OCI-LY3 (cell line): ENCODE measurements at regions not wholly inside any gene's neighbourhood (a gene's known extent, or its start where the extent isn't known, plus 50 kb on each side); places are given as distances from the start of the nearest gene placed in this dataset.

Source experiments
- H2AFZ ChIP-seq: fragments of 200-600, 300-600 bp; shearing (Covaris generic); 2 replicates; pipeline ENCODE4 v1.6.0; 2014; ENCODE audit warnings: antibody characterized with exemption, low read depth, low read length
- H3K27ac ChIP-seq: fragments of 200-600, 300-600 bp; sonication (generic); 2 replicates; pipeline ENCODE4 v1.5.1; 2014; ENCODE audit warnings: mild to moderate bottlenecking, low read length, moderate library complexity, mixed read lengths
- H3K27me3 ChIP-seq: fragments of 200-600, 300-600 bp; sonication (generic); 2 replicates; pipeline ENCODE4 v1.6.1; 2014; ENCODE audit warnings: low read depth, low read length, mixed read lengths
- H3K36me3 ChIP-seq: fragments of 200-600, 300-600 bp; sonication (generic); replicated peaks from 2 replicates; pipeline ENCODE3; 2014; ENCODE audit warnings: low read depth, low read length, mixed read lengths
- H3K4me1 ChIP-seq: fragments of 300-600, 200-600 bp; sonication (generic); 2 replicates; pipeline ENCODE4 v1.6.1; 2014; ENCODE audit warnings: low read length, mixed read lengths
- H3K4me2 ChIP-seq: fragments of 200-600, 300-600 bp; sonication (generic); 2 replicates; pipeline ENCODE4 v1.6.1; 2014; ENCODE audit warnings: low read length, mixed read lengths
- H3K4me3 ChIP-seq: fragments of 300-600, 200-600 bp; sonication (generic); 2 replicates; pipeline ENCODE4 v1.5.1; 2014; ENCODE audit warnings: antibody characterized with exemption, mild to moderate bottlenecking, low read length, moderate library complexity
- H3K79me2 ChIP-seq: fragments of 300-600, 200-600 bp; shearing (Covaris generic); 2 replicates; pipeline ENCODE4 v1.6.1; 2014; ENCODE audit warnings: mild to moderate bottlenecking, low read length, mixed read lengths
- H3K9ac ChIP-seq: fragments of 300-600, 200-600 bp; shearing (Covaris generic); 2 replicates; pipeline ENCODE4 v1.6.0; 2014; ENCODE audit warnings: mild to moderate bottlenecking, low read length, moderate library complexity
- H3K9me3 ChIP-seq: fragments of 200-600, 300-600 bp; shearing (Covaris generic); 2 replicates; pipeline ENCODE4 v1.6.1; 2014; ENCODE audit warnings: low read length, mixed read lengths; ENCODE audit not compliant: insufficient read depth
- H4K20me1 ChIP-seq: fragments of 200-600, 300-600 bp; sonication (generic); 2 replicates; pipeline ENCODE4 v1.6.1; 2016; ENCODE audit warnings: low read length, mixed read lengths; ENCODE audit not compliant: insufficient read depth
- CTCF ChIP-seq: fragments of 200-600, 300-600 bp; sonication (generic); IDR thresholded peaks from 2 replicates; pipeline ENCODE4 v1.5.1; 2014; ENCODE audit warnings: antibody characterized with exemption, low read length, low read depth
- EZH2phosphoT487 ChIP-seq: fragments of 200-600 bp; shearing (Covaris generic); IDR thresholded peaks from 2 replicates; pipeline ENCODE4 v1.6.1; 2018; ENCODE audit warnings: antibody characterized with exemption, mixed run types, low read depth

GRCh38 chr13:22276616-22277015, 605.7 kb downstream of the FGF9 start:
- Histone ChIP-seq H3K4me2 (no peak overlapping the region), H3K9ac (no peak overlapping the region), H3K36me3 (no peaks in the 10 kb centered on the region), H4K20me1 (no peaks in the 10 kb centered on the region), H3K79me2 (no peaks in the 10 kb centered on the region), H3K9me3 (no peaks in the 10 kb centered on the region), H3K4me1 (no peaks in the 10 kb centered on the region), H3K4me3 (no peak overlapping the region), H2AFZ (no peak overlapping the region), H3K27ac (no peak overlapping the region), H3K27me3 (no peaks in the 10 kb centered on the region)
- no peak for TF ChIP-seq CTCF
- no peak for TF ChIP-seq EZH2phosphoT487

- no peaks in the 10 kb centered on the region for H3K27me3 ChIP-seq
- TF ChIP-seq CTCF = peak; percentile 66
- TF ChIP-seq EZH2phosphoT487 = no peak
Measured at GRCh38 chr13:22278336-22278929, 607.6 kb downstream of the FGF9 start.

GRCh38 chr13:22285867-22286266, 615.0 kb downstream of the FGF9 start:
- no peaks in the 10 kb centered on the region for H3K27me3 ChIP-seq
- no peak overlapping the region for H3K4me2 ChIP-seq
- H3K4me1 ChIP-seq = no peaks in the 10 kb centered on the region
- no peak overlapping the region for H2AFZ ChIP-seq
- H3K4me3 ChIP-seq = no peak overlapping the region
- no peak overlapping the region for H3K9ac ChIP-seq
- TF ChIP-seq EZH2phosphoT487 (no peak), CTCF (no peak)
- no peaks in the 10 kb centered on the region for H3K79me2 ChIP-seq
- no peak overlapping the region for H3K27ac ChIP-seq
- H3K36me3 ChIP-seq = no peaks in the 10 kb centered on the region
- no peaks in the 10 kb centered on the region for H4K20me1 ChIP-seq
- H3K9me3 ChIP-seq = no peaks in the 10 kb centered on the region

More at GRCh38 chr13:22278336-22278929, 607.6 kb downstream of the FGF9 start:
- H2AFZ ChIP-seq = no peak overlapping the region
- H3K36me3 ChIP-seq = no peaks in the 10 kb centered on the region
- no peak overlapping the region for H3K27ac ChIP-seq
- no peak overlapping the region for H3K9ac ChIP-seq
- H3K4me3 ChIP-seq = no peak overlapping the region
- no peaks in the 10 kb centered on the region for H4K20me1 ChIP-seq
- no peaks in the 10 kb centered on the region for H3K9me3 ChIP-seq
- H3K4me1 ChIP-seq = no peaks in the 10 kb centered on the region
- H3K4me2 ChIP-seq = no peak overlapping the region
- no peaks in the 10 kb centered on the region for H3K79me2 ChIP-seq

GRCh38 chr13:22286338-22286737, 615.5 kb downstream of the FGF9 start:
- TF ChIP-seq CTCF (no peak), EZH2phosphoT487 (no peak)
- Histone ChIP-seq H4K20me1 (no peaks in the 10 kb centered on the region), H3K9me3 (no peaks in the 10 kb centered on the region), H3K27me3 (no peaks in the 10 kb centered on the region), H3K4me1 (no peaks in the 10 kb centered on the region), H3K4me2 (no peak overlapping the region), H3K36me3 (no peaks in the 10 kb centered on the region), H3K79me2 (no peaks in the 10 kb centered on the region), H3K27ac (no peak overlapping the region), H3K4me3 (no peak overlapping the region), H3K9ac (no peak overlapping the region), H2AFZ (no peak overlapping the region)
